ENCODE measurements at regions not wholly inside any gene's neighbourhood (a gene's known extent, or its start where the extent isn't known, plus 50 kb on each side); places are given as distances from the start of the nearest gene placed in this dataset.

DNA sequence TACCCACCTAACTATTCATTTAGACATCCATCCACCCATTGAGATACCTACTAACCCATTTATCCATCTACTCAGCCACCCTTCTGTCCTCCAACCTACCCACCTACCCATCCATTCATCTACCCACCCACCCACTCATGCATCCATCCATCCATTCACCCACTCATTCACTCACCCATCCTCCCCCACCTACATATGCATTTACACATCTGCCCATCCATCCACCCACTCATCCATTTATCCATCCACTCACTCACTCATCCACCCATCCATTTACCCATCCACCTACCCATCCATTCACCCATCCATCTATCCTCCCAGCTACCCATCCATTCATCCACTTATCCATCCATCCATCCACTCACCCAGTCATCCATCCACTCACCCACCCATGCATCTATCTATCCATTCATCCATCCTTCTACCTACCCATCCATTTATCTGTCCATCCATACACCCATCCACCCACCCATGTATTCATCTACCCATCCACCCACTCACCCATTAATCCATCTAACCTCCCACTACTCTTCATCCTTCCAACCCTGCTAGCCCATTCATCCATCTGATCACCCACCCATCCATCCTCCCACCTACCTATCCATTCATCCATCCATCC, 378.7 kb downstream of the CTTN start:
- no peak for DNase-seq

DNA sequence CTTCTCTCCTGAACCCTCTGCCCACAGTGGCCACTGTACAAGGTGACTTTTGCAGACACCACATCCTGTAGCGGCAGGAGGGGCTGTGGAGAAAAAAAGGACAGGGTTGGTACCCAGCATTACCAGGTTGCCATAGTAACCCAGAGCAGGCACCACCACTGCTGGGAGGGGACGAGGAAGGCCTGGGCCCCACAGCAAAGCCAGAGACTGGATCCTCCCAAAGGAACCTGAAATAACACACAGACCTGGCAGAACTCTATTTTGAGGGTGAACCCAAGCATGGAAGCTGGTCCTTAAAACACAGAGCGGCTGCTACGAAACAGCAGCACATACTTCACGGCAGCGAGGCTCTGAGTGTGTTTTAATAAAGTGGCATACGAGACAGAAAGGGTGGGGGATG, 380.6 kb downstream of the CTTN start:
- DNase-seq: peak; percentile 1

DNA sequence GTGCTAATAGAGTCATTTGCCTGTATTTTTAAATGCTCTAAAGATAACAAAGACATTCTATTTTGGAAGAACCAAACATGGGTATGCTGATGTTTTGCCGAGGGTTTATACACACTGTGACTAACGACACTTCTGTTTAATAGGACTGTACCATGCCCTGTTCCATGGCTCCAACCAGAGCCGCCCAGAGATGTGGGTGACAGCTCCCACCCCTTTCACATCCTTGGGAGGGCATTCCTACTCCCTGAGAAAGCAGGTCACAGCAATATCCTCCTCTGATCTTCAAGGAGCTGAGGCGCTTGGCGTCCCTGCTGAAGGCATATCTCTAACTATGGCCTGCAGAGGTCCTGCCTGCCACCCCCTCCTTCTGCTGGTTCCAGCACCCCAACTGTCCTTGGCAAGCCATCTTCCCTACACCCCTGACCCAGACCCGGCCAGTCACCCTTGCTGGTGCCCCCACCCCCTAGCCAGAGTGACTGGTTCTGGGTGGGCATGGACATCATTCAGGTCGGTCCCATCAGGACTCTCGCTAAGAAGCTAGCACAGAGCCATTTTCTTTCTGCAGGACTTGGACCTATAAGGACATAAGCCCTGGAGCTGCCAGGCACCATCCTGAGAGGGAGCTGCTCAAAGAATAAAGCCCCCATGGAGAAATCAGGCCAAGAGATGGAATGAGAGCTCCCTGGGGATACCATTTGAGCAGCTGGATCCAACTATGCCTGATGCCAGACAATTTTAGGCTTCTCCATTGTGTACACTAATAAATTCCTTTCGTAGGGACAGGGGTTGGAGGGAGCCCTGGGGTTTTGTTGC, 381.3 kb downstream of the CTTN start:
- no peak for DNase-seq

DNA sequence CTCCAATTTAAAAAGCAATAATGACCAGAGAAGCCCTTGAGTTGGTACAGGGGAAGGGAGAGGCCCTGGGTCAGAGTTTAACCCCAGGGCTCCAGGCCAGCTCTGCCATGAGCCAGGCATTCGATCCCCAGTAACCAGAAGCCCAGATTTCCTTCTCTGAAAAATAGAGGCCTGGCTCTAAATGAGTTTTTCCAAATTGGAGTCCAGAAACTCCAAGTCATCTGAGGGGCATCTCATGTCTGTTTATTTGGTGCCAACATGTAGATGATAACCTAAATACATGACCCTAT, 381.9 kb downstream of the CTTN start:
- no peak for DNase-seq

DNA sequence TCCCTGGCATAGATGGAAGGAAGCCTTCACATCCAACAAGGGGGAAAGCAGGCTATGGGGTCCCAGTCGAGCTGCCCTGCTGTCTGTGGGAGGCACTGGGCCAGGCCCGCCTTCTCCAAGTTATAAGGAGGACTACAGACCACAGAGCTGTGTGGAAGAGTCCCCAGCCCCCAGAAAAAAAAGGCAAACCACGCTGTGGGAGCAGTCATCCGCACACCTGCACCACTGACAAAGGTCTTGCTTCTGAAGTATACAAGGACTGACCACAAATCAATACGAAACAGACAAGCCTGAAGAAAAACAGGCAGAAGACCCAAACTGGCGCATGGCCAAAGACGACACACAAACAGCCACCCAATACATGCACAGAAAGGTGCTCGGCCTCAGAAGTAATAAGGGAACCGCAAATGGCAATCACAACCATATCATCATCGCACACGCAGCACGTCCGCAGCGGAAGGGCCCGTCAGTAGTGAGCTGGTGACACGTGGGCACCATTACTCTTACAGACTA, 384.1 kb downstream of the CTTN start:
- no peak for DNase-seq

DNA sequence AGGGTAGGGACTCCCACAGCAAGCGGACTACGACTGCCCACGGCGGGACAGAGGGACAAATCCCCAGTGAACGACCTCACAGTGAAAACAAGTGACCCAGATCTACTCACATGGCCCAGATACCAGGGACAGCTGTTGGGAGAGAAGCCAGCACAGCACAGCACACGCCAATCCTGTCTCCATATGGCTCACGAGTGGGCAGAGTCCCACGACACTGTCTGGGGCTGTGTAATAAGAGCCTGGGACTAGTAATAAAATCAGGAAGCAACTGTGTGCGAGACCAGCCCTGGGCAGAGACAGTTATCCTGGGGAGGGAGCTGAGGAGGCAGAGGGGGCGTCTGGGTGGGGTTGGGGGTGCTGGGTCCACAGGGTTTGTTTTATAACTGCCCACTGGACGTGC, 385.0 kb downstream of the CTTN start:
- DNase-seq: no peak

DNA sequence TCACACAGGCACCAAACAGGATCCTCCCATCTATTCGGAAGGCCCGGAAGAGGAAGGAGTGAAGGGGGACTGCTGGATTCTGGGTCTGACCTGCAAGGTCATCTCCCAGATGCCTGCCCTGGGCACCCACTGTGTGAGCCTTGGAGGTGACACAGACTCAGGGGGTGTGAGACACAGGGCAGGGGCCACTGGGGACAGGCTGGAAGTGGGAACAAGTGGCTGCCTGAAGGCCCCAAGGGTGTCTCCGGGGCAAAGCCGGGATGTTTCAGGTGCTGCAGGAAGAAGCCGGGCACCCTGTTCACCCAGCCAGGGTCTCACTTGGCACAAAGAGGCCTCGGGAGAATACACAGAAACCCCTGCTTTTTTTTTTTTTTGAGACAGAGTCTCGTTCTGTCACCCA, 385.5 kb downstream of the CTTN start:
- no peak for DNase-seq

DNA sequence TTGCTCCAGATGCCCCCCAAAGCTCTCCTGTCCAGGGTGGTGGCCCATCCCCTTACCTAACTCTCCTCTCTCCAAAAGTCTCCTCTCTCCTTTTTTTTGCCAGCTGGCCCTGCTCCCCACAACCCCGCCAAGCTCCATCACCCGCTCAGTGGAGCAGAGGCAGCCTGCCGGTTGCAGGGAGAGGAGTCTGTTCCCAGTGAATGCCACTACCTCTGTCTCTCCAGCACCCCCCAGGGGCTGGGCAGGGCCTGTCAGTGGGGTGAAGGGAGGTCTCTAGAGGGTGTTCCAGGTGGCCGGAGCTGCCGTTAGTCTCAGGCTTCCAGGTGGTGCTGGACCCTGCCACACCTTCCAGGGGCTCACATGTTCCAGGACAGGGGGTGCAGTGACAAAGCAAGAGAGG, 387.0 kb downstream of the CTTN start:
- no peak for DNase-seq

DNA sequence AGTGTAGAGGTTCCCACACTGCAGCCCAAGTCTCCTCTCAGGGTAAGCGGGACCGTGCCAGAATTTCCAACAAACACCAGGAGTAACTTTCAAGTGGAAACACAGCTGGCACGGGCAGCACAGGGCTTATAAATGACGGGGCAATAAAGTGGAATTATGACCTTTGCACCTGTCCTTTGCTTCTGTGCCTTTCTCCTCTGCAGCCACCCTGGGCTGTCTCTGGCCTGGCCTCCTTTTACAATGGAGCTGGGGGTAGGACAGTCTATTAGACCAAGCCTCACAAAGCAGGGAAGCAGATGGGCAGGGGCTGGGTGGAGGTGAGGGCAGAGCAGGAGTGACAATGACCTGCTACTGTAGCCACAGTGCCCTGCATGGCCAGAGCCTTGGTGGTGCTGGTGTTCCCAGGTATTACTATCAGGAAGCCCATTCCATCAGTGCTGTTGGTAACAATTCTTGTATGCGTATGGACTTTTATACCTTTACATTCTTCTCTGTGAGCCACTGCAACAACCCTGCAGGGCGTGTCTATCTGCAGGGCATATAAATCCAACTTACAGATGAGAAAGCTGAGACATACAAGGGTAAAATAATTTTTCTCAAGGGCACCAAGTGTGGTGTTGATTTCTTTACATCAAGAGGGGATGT, 387.8 kb downstream of the CTTN start:
- no peak for DNase-seq

DNA sequence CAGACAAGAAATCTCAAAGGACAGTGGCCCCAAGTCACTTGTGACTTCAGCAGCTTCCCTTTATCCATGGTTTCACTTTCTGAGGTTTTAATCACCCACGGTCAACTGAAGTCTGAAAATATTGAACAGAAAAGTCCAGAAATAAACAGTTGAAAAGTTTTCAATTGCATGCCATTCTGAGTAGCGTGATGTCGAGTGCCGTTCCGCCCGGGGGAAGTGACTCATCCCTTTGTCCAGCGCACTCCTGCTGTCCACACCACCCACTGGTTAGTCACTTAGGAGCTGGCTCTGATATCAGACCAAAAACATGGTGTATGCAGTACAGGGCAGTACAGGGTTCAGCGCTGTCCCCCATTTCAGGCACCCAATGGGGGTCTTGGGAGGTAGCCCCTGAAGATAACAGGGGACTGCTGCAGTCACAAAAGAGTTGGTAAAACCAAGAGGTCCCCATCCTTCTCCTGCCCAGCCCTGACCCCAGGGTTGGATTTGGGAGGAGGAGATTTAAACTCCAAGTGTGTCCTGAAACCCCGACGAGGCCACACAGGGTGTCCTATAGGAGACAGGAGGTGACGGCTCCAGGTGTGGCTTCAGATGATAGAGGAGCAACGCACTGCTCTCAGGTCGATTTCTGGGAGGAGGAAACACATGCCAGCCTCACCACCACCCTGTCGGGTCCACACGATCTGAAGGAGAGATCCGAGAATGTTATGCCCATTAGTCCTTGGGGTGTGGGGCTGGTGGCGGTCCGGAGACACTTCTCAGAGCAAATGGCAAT, 390.1 kb downstream of the CTTN start:
- DNase-seq: no peak

DNA sequence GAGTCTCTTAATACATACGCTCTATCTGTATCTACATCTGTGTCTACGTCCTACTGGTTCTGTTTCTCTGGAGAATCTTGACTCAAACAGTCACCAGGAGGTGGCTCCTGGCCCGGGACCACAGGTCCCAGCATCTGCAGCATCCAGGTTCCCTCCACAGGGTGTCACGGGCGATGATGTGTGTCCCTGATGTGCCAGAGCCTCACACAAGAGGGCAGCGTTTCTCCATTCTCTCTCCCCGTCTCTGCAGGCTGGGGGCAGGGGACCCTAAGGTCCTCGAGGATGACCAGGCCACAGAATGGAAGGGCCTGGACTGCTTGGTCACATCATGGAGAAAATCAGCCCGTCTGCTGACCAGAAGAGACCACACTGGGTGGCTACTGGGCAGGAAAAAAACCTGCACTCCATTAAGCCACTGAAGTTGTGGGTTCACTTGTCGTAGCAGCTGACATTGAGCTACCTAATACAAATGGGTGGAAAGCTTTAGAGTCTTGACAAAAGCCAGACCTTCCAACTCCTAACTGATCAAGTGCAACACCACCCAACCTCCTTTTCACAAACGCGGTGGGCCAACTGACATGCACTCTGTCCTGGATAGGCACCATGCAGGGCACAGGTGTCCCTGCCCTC, 392.5 kb downstream of the CTTN start:
- DNase-seq: no peak

DNA sequence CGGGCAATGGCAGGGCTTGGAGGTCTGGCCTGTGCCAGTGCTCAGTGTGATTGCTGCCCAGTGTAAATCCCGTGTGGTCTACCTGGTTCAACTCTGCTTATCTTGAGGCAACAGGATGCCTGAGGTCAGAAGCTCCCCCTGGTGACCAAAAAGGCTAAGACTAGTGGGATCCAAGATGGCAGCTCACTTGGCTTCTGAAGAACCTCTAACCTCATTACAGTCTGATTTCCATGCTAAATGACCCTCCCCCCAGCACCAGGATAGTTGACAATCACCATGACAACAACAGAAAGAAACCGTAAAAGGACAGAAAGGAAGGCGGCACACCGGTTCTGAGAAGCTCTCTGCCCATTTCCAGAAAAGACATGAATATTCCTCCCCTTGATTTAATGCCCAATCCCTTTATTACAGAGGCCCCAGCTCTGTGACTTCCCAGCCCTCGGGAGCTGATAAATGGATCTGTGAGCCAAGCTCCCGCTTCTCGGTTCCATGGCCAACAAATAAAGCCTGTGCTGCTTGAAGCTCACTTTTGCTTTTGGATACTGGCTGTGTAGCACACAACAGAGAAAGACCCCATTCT, 398.4 kb downstream of the CTTN start:
- no peak for DNase-seq

DNA sequence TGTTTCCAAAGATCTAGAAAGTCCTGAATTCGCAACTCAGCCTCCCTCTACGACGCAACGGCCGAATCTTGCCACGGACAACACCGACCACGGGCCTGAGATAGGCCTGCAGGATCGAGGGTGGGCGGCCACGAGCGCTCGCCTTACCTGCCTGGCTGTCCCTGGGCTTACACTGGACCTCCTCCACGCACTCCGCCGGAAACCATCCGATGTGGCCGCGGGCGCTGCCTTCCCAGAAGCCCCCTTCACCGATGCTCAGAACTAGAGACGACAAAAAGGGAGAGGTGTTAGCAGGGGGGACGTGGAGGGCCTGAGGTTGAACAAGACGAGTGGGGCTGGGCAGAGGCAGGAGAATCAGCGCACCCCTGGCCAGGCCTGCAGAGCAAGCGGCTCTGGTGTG, 400.0 kb downstream of the CTTN start:
- no peak for DNase-seq

DNA sequence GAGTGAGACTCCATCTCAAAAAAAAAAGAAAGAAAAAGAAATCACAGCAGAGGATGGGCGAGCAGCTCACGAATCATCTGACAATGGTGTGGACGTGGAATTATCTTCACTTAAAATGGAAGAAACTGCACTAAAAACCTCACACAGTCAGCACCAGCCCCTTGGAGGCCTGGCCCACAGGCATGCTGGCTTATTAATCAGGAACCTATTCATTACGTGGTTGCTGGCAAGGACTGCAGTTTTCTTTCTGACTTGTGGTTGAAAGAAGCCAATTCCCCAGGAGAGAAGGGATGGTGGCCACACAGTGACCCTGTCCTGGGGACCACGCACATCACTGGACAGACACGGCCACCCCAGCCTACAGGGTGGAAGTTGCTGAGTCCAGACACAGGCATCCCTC, 401.1 kb downstream of the CTTN start:
- DNase-seq: no peak

DNA sequence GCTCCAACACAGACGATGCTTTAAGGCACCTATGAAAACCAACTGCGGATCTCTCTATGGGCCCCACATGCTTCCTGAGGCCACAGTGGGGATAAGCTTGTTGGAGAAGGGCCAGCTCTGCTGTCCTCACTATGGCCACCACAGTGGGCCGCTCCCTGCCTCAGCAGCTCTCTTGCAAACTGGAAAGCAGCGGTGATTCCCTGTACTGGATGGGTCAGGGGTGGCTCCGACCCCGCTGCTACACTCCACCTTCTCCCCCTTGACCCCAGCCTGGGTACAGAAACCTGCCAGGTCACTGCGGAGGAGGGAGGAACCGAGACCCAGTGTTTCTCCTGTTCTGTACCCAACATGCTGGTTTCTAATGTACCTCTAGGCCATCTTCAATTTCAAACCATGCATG, 403.9 kb downstream of the CTTN start:
- no peak for DNase-seq

DNA sequence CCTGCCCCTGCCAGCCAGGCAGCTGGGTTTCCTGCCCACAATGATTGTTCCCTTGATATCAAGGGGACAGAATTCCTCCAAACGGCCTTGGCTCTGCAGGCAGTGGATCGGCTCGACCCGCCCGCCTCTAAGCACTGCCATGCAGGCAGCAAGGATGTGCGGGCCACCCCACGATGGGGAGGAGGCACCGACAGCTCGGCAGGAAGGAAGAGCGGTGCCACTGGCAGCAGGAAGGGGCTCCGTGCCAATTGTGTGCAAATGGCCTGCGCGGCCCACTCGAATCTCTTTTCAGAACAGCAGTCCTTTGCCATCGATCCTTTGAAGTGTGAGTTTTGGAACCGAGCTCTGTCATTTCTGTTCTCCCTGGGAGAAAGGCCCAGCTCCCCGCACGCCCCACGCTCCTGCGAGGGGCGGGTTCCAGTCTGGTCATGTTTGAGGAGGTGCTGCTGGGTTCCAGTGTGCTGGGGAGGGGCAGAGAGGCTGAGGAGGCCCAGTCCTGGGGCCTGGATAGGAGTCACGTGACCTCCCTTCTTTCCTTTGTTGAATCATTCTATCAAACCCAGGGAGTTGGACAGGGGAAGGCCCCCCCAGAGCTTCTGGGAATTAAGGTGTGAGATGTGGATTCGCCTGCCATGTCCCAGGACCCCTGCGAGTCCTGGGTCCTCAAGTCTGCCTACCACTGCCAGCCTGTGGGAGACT, 406.0 kb downstream of the CTTN start:
- DNase-seq: no peak

DNA sequence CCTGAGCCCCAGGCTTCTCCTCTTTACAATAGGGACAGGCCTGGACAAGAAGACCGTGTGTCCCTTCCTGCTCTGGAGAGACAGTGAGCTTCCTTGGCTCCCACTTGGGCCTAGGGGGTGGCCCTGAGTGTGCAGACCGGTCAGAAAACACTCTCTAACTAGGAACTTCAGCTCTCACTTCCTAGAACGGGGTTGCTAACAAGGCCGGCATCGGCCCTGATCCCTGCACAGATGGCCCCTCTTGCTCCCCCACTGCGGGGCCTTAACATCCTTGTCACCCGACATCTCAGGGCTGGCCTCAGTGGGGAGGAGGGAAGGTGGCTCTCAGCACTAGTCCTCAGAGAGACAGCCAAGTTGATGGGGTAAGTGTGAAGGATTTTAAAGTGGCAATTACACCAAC, 406.9 kb downstream of the CTTN start:
- no peak for DNase-seq

DNA sequence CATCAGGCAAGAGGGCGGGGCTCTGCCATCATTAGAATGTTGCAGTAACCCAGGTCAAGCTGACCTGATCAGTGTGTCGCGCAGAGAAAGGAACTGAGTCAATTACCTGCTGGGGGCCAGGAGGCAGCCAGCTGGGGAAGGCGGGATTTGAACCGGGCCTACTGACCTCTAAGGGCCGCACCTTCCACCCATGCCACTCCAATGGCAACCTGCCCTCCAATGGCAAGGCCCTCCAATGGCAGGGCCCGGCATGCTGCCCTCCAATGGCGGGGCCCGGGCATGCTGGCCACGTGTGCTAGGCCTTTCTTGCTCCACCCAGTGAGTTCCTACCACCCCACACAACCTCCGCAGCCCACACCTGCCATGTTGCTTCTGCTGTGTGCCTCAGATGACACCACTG, 407.6 kb downstream of the CTTN start:
- no peak for DNase-seq

DNA sequence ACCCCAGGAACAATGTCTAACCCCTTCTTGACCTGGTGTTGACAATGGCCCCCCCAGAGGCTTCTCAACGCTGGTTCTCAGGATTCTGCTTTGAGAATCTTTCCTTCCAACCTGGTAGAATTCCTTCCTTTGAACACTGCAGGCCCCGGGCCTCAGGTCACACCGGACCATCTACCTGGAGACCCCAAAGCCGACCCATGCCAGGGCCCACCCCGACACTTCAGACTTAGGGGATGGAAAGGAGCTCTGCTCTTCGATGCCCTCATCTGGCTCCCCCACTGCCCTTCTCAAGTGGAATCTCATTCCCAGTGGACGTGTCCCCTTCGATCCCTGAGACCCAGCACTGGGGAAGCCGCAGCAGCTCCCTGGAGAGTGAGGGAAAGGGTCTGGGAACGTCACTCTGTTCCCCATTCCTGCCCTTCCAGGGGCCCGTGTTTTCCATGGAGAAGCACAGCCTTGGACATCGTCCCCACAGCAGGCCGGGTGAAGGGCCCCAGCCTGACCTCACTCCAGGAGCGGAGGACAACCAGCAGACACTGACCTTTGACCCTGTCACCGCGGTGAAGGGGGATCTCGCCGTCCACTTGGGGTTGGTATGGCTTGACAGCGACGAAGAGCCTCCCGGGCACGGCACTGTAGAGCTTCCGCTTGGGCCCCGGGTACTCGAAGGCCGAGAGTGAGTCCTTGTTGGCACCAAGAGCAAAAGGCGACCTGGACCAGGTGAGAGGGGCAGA, 408.3 kb downstream of the CTTN start:
- DNase-seq: no peak

DNA sequence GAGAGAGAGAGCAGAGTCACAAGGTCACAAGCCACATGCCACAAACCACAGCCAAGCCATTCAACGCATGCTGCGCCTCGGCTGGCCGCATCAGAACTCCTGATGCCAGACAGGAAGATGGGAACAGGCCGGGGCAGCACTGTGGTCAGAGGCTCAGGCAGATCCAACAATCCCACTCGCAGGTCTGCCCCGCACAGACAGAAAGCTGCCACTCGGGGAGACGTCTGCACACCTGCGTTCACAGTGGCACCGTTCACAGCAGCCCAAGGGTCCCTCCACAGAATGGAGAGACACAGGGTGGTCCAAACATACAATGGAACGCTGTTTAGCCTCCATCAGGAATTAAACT, 408.8 kb downstream of the CTTN start:
- DNase-seq: no peak

DNA sequence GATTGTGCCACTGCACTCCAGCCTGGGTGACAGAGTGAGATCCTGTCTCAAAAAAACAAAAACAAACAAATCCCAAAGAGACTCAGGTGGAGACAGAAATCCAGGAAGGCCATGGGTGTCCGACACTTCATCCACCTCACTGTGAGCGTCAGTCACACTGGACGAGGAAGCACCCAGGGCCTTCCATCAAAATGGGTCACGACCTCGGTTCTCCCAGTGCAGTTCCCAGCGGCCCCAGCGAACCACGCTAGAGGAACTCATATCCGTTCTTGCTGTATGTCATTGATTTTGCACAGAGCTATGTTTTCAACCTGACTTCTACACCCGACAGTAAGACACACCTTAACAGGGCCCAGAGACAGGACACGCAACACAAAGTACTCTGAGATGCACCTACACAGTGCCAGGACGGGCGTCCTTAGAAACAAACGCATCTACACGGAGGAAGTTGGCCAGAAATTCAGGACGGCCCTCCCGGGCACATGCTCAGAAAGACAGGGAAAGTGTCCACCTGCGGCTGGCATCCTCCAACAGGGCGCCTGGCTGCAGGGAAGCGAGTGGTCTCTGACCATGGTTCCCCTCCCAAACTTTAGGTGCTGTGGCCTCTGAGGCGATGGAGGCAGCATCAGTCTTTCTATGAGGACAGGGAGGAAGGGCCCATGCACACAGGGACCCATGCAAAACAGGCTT, 410.5 kb downstream of the CTTN start:
- no peak for DNase-seq

Data from NCI-H1417 treated with DMSO at 0.1 percent for 48 hours (cell line).